HG02759 (cell line): ENCODE measurements at regions not wholly inside any gene's neighbourhood (a gene's known extent, or its start where the extent isn't known, plus 50 kb on each side); places are given as distances from the start of the nearest gene placed in this dataset.
"Not testable (repeated sequence)": the region's sequence is repeated elsewhere in the genome, so short reads cannot be mapped to it uniquely, and the experiment has no call there.

ENCODE experiments used
- ATAC-seq: cut with Tn5 transposase; IDR thresholded peaks from one replicate; pipeline ENCODE4 v1.9.1; 2021; ENCODE audit warnings: mild to moderate bottlenecking, moderate library complexity; ENCODE audit not compliant: unreplicated experiment

DNA sequence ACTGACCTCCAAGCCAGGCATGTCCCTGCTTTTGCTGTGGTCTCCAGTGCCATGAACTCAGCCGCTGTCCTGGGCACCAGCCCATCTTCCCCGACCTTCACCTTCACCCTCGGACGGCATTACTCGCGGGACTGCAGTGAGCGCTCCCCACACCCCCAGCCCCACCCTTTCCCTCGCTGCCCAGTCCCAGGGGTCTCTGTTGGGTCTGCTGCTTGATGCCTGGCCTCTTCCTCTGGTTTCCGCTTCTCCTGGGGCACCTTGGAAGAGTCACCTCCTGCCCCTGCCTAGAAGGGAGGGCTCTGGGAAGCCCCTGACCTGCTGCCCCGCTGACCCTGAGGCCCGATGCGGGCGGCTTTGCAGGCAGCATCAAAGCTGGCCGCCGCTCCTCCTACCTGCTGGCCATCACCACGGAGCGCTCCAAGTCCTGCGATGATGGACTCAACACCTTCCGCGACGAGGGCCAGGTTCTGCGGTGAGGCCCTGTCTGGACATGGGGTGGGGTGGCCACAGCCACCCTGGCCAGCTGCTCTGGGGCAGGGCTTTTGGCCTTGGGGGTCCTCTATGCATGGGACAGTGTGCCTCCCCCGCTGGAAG lies 102.3 kb downstream of the ZNF267 start:
- ATAC-seq: not testable (repeated sequence)

DNA sequence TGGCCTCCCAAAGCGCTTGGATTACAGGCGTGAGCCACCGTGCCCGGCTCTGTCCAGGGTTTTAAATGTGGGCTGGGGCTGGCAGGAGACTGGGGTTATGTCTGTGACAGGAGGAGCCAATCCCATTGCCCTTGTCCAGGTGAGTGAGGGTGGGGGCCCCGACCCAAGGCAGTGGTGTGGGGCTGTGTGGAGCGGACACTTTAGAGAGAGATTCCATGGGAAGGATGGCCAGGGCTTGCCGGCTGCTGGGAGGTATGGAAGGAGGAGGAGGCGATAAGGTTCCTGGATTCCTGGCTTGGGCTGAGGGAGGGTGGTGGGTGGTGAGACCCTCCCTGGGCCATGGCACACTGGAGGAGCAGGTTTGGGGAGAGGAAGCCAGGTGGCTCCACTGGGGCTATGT lies 104.9 kb downstream of the ZNF267 start:
- not testable (repeated sequence) for ATAC-seq

DNA sequence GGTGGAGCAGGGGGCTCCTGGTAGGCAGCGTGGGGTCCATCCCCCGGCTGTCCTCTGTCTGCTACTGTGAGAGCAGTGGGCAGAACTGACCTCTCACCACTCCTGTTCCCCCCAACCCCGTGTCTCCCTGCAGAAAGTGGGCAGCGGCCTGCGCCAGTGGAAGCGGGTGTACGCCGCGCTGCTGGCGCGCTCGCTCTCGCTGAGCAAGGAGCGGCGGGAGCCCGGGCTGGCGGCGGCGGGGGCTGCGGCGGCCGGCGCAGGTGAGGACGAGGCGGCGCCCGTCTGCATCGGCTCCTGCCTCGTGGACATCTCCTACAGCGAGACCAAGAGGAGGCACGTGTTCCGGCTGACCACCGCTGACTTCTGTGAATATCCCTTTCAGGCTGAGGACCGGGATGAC lies 108.1 kb downstream of the ZNF267 start:
- not testable (repeated sequence) for ATAC-seq

DNA sequence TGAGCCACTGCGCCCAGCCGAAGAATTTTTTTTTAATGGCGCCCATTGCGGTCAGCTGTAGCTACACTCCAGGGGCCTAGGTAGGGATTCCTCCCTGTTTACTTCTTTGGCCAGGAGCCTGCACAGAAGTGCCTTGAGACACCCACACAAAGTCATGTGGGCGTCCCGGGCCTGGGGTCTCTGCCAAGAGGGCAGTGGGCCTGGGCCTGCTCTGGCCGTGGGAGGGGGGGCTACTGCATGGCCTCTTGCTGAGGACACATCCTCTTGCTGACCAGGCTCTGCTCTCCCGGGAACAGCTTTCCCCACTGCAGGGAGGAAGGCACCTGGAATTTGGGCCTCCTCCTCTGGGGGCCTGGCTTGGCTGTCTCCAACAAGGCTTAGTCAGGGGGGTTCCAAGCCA lies 109.4 kb downstream of the ZNF267 start:
- not testable (repeated sequence) for ATAC-seq

DNA sequence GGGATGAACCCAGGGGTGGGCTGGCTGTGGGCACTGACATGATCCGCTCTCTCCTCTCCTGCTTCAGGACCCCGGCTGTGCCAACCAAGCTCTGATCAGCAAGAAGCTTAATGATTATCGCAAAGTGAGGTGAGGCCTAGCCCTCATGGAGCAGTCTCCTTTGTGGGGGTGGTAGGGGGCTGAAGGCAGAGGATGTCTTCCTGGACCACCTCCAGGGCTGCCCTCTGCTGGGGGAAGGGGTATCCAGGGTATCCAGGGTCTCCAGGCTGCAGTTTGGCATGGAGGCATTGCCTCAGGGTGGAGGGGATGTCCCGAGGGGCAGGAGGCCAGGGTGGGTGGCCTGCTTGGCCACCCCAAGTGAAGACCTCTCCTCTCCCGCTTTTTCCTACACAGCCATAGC lies 110.1 kb downstream of the ZNF267 start:
- ATAC-seq: not testable (repeated sequence)

DNA sequence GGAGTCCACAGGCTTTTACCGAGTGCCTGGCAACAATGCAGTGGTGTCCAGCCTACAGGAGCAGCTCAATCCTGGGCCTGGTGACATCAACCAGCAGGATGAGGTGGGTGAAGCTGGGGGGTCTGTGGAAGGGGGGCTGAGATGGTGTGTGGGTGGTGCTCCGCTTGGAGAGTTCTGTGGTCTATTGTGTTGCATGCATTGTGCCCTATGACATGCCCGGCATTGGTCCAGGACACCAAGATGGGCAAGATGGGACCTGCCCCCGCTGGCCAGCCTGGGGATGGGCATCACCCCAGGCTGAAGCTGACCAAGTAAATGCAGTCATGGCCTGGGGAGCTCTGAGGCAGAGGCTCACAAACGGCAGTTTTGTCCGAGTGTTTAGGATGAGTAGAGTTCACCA lies 113.3 kb downstream of the ZNF267 start:
- ATAC-seq: not testable (repeated sequence)

DNA sequence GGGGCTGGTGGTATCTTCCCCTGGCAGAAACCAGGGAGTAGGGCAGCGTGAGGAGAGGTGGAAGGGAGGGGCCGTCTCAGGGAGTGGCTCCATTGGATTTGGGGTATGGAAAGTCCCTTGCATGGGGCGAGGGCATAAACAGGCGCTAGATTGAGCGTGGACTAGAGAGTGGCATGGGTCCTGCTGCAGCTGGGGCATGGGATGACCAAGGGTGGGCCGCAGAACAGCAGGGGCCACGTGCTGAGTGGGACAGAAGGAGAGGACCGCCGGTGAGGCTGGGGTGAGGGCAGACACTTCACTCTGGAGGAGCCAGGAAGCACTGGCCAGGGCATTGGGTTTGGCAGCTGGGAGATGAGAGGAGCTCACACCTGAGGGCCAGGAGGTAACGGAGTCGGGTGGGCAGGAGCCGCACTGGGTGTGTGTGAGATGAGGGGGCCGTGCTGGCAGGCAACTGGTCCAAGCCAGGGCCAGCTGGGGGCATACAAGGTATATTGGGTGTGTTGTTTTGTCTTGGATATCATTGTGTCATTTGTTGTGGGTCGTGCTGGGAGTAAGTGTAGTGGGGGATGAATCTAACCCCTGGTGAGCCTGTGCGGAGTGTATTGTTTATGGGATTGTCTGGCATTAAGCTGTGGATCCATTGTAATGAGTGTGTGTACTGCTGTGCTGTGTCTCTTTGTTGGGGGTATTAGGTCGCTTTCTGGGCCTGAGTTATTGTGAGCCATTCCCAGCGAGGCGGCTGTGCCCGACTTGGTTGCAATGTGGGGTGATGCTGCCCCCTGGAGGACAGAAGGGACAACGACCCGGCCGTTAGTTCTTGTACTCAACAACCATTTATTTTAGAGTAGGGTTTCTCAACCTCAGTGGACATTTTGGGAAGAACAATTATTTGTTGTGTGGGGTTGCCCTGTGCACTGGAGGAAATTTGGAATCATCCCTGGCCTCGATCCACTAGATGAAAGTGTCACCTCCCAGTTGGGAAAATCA lies 115.3 kb downstream of the ZNF267 start:
- ATAC-seq: peak; percentile 73

DNA sequence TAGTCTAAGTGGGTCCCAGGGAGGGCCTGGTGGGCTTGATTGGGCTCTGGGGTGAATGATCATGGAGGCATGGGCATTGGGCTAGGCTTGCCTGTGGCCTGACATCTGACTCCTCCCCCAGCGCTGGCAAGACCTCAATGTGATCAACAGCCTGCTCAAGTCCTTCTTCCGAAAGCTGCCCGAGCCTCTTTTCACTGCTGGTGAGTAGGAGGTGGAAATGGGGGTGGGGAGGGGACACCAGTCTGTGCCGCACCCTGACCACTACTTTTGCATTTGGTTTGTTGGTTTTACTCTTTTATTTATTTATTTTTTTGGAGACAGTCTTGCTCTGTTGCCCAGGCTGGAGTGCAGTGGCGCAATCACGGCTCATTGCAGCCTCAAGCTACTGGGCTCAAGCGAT lies 116.7 kb downstream of the ZNF267 start:
- ATAC-seq: not testable (repeated sequence)

DNA sequence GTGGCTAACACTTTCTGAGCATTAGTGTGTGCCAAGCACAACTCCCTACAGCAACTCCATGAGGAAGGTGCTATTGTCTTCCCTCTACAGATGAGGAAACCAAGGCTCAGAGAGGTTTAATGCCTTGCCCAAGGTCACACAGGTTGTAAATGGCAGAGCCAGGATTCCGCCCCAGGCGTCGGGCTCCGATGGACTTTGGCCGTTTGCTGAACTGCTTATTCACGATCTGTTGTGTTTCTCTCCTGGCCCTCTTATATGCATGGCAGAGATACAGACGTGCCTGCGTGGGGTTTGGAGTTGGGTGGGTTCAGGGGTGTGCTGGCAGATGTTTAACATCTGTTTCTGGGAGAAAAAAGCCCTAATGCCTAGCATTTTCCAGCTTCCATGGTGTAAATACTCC lies 117.4 kb downstream of the ZNF267 start:
- ATAC-seq: not testable (repeated sequence)

DNA sequence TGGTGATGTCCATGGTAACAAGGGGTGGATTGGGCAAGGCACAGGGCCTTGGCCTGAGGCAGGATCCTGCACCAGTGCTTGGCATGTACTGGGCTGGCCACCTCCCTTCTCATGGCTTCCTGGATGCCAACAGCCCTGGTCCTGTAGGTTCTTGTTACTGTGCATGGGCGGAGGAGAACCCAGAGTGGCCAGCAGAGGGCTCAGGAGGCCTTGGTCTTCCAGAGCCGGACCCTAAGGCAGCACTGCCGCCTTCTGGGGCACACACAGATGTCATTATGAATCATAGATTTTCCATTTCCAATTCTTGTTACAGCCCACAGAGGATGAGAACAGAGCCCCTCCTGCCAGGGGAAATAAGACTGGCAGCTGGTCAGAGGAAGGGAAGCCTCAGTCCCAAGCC lies 122.7 kb downstream of the ZNF267 start:
- not testable (repeated sequence) for ATAC-seq

DNA sequence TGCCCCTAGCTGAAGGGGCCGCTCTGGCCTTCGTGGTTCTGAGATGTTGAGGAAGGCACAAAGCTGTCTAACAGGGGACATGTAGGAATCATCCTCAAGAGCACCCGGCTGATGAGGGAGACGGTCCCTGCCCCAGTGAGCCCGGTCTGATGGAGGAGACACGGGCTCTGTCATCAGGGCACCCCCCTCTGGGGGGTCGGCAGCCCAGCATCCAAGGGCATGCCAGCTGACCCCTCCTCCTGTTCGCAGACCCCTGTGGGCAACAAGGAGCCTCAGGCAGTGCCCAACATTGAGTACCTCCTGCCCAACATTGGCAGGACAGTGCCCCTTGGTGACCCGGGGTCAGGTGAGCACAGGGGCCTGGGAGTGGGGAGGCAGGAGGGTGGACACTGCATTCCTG lies 128.9 kb downstream of the ZNF267 start:
- ATAC-seq: not testable (repeated sequence)

DNA sequence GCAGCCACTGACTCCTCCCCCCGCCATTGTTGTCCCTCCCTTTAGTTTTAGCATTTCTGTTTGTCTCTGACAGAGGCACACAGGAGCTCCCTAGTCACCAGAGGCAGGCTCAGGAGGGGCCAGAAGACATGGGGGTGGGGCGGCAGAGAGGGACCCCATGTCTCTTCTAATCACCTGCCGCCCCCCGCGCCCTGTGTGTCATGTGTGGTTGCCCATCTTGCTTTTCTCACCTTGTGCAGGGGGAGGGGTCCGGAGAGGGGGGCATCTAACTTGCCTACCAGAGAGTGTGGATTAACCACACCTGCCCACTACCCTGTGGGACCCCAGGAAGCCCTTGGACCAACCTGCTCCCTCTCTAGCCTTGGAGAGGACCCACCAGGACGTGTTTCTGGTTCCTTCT lies 130.2 kb downstream of the ZNF267 start:
- not testable (repeated sequence) for ATAC-seq

DNA sequence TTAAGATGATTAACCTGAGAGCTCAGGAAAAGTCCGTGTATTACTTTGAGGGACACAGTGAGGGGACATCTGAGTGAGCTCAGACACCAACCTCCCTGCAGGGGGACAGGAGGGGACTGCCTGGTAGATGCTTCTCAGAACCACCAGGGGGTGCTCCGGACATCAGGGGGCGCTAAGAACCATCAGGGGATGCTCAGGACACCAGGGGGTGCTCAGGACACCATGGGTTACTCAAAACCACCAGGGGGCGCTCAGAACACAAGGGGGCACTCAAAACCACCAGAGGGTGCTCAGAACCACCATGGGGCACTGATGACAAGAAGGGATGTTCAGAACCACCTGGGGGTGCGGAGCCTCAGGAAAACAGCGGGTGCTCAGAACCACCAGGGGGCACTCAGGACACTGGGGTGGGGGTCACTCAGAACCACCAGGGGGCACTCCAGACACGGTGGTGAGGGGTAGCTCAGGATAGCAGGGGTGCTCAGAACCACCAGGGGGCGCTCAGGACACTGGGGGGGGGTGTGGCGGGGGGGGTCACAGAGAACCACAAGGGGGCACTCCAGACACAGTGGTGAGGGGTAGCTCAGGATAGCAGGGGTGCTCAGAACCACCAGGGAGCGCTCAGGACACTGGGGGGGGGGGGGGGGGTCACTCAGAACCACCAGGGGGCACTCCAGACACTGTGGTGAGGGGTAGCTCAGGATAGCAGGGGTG lies 165.3 kb downstream of the ZNF267 start:
- ATAC-seq: not testable (repeated sequence)

DNA sequence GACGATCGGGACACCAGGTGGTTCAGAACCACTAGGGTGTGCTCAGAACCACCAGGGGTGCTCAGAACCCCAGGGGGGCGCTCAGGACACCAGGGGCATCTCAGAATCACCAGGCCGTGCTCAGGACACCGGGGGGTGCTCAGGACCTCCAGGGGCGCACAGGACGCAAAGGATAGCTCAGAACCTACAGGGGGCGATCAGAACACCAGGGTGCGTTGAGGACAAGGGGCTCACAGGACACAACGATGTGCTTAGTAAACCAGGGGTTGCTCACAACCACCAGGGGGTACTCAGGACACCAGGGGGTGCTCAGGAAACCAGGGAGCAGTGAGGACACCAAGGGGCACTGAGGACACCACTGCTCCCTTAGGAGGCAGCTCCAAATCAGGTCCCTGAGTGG lies 166.3 kb downstream of the ZNF267 start:
- not testable (repeated sequence) for ATAC-seq

DNA sequence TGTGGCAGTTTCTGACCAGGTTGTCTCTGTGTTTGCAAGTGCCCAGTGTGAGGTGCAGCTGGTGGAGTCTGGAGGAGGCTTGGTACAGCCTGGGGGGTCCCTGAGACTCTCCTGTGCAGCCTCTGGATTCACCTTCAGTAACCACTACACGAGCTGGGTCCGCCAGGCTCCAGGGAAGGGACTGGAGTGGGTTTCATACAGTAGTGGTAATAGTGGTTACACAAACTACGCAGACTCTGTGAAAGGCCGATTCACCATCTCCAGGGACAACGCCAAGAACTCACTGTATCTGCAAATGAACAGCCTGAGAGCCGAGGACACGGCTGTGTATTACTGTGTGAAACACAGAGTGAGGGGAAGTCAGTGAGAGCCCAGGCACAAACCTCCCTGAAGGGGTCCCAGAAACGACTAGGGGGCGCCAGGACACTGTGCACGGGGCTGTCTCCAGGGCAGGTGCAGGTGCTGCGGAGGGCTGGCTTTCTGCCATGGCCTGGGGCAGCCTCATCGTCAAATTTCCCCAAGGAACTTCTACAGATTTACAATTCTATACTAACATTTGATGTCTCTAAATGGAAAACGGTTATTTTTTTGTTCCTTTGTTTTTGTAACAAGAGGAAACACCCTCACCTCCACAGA lies 187.0 kb upstream of the TP53TG3D start:
- ATAC-seq: not testable (repeated sequence)

DNA sequence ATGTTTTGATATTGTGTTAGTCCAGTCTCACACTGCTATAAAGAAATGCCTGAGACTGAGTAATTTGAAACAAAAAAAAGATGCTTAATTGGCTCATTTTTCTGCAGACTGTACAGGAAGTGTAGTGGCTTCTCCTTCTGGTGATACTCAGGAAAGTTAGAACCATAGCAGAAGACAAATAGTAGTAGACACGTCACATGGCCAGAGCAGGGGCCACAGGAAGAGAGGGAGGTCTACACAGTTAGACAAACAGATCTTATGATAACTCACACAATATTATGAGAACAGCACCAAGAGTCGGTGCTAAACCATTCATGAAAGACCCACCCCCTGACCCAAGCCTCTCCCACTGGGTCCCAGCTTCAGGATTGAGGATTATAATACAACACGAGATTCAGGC lies 181.5 kb upstream of the TP53TG3D start:
- ATAC-seq: not testable (repeated sequence)

DNA sequence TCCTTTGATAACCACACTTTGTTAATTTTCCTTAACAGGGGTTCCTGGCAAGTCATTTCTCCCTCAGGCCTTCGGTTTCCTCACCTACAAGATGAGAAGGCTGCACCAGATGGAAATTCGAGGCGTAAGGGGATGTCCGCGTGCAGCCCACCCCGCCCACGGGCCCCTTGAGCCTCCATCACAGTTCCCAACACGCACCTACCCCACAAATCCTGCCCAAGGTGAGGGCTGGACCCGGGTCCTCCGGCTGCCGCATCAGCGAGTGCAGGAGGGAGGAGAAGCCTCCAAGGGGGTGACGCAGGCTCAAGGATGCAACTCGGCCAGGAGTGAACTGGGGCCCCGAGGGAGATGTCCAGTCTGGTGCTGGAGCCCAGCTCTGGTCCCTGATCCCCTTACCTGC lies 169.2 kb upstream of the TP53TG3D start:
- ATAC-seq: not testable (repeated sequence)

DNA sequence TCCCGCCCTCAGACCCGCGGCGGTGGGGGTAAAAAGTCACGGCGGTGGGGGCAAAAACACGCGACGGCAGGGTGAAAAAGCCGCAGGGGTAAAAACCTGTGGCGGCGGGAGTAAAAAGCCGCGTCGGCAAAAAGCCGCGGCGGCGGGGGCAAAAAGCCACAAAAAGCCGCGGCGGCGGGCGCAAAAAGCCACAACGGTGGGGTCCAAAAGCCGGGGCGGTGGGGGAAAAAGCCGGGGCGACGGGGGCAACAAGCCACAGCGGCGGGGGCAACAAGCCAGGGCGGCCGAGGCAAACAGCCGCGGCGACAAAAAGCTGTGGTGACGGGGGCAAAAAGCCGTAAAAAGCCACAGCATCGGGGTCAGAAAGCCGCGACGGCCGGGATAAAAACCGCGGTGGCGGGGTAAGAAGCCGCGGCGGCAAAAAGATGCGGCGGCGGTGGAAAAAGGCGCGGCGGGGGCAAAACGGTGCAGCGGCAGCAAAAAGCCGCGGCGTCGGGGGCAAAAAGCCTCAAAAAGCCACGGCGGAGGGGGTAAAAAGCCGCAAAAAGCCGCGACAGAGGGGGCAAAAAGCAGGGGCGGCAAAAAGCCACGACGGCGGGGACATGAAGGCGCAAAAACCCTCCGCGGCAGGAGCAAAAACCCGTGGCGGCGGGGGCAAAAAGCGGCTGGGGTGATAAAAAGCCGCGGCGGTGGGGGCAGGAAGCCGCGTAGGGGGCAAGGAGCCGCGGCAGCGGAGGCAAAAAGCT lies 168.3 kb upstream of the TP53TG3D start:
- not testable (repeated sequence) for ATAC-seq

DNA sequence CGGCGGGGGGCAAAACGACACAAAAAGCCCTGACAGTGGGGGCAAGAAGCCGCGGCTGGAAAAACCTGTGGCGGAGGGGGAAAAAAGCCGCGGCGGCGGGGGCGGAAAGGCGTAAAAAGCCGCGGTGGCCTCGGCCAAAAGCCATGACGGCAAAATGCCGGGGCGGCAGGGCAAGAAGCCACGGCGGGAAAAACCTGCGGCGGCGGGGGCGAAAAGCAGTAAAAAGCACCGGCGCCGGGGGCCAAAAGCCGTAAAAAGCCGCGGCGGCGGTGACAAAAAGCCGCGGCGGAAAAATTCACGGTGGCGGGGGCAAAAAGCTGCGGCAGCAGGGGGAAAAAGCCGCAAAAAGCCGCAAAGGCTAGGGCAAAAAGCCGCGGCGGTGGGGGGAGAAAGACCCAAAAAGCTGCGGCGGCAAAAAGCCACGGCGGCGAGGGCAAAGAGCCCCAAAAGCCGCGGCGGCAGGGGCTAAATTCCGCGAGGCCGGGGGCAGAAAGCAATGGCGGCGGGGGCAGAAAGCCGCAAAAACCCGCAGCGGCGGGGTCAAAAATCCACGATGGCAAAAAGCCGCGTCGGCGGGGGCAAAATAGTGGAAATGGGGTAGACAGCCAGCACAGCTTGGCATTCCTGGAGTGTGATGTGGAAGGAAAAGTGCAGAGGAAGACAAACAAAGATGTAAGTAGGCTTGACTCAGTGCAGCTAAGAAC lies 167.5 kb upstream of the TP53TG3D start:
- ATAC-seq: not testable (repeated sequence)

DNA sequence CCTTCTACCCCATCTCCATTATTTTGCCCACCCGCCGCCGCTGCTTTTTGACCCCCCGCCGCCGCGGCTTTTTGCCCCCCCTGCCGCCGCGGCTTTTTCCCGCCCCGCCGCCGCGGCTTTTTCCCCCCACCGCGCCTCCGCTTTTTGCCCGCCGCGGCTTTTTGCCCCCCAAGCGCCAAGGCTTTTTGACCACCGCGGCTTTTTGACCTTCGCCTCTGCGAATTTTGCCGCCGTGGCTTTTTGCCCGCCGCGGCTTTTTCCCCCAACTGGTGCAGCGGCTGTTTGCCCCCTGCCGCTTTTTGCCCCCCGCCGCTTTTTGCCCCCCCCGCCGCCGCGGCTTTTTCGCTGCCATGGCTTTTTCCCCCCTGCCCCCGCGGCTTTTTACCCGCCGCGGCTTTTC lies 137.5 kb upstream of the TP53TG3D start:
- ATAC-seq: not testable (repeated sequence)
